Lung (tissue), 11 donors: ENCODE measurements at regions not wholly inside any gene's neighbourhood (a gene's known extent, or its start where the extent isn't known, plus 50 kb on each side); places are given as distances from the start of the nearest gene placed in this dataset.

Source experiments
- ATAC-seq: fragments of 200-7000 bp; cut with Tn5 transposase; one replicate; pipeline ENCODE4 v1.9.1; 2020; ENCODE audit warnings: moderate number of reproducible peaks; ENCODE audit not compliant: insufficient read depth, low FRiP score
- DNase-seq, 3 donors: peaks; one replicate each; pipeline ENCODE4 v3.0.0-alpha.2; 2013 to 2017
- H3K27ac ChIP-seq, 2 donors: one replicate each; pipeline ENCODE4 v1.5.1; 2013; ENCODE audit warnings: mild to moderate bottlenecking in 2 of 2, moderate library complexity in 2 of 2, control low read depth in 1 of 2, inconsistent platforms in 1 of 2, low read depth in 1 of 2, low read length in 1 of 2
- H3K27me3 ChIP-seq, 3 donors: one replicate each; pipeline ENCODE4 v1.5.1; 2013; ENCODE audit warnings: low read length in 2 of 3; ENCODE audit not compliant: control insufficient read depth in 3 of 3, insufficient read depth in 3 of 3
- H3K36me3 ChIP-seq, 4 donors: one replicate each; pipeline ENCODE4 v1.5.1; 2013; ENCODE audit warnings: low read length in 4 of 4, mild to moderate bottlenecking in 1 of 4, moderate library complexity in 1 of 4; ENCODE audit not compliant: control insufficient read depth in 4 of 4, insufficient read depth in 4 of 4
- H3K4me1 ChIP-seq, 5 donors: one replicate each; pipeline ENCODE4 v1.5.1; 2013; ENCODE audit warnings: low read length in 5 of 5, mild to moderate bottlenecking in 2 of 5, moderate library complexity in 1 of 5; ENCODE audit not compliant: control insufficient read depth in 5 of 5, insufficient read depth in 5 of 5
- H3K4me3 ChIP-seq: one replicate; pipeline ENCODE4 v1.5.1; 2013; ENCODE audit warnings: mild to moderate bottlenecking, control low read depth, moderate library complexity
- H3K9ac ChIP-seq, 2 donors: one replicate each; pipeline ENCODE4 v1.5.1; 2013; ENCODE audit warnings: low read length in 2 of 2, control low read depth in 1 of 2; ENCODE audit not compliant: insufficient read depth in 1 of 2
- H3K9me3 ChIP-seq, 4 donors: one replicate each; pipeline ENCODE4 v1.5.1; 2013; ENCODE audit warnings: low read length in 3 of 4, mild to moderate bottlenecking in 1 of 4, moderate library complexity in 1 of 4; ENCODE audit not compliant: control insufficient read depth in 4 of 4, insufficient read depth in 3 of 4
- CTCF ChIP-seq: IDR thresholded peaks from 2 replicates; pipeline ENCODE4 v1.5.1; 2012; ENCODE audit warnings: mild to moderate bottlenecking; ENCODE audit errors: control extremely low read depth, extremely low read depth
- WGBS, 2 donors: extraction: QIAGEN DNeasy Blood & Tissue Kit; methylation state at CpG; one replicate each; pipeline ENCODE4 v1.1.7; 2013; 5-methylcytosine and 5-hydroxymethylcytosine counted together
- donor health status: control.
- donor health status: control.
- donor health status: Bipolar disorder and iron deficiency.
- donor health status: healthy.
- donor health status: DM: yes; HTN: yes; CAD: no.

GRCh38 chr13:37212826-37213225, 107.4 kb upstream of the CSNK1A1L start:
- ATAC-seq (no peak), DNase-seq (no peak)
- Histone ChIP-seq H3K4me3 (no peak overlapping the region), H3K9ac (no peak overlapping the region), H3K27me3 (no peaks in the 10 kb centered on the region), H3K36me3 (no peaks in the 10 kb centered on the region), H3K4me1 (no peaks in the 10 kb centered on the region), H3K27ac (no peak overlapping the region), H3K9me3 (no peaks in the 10 kb centered on the region)
- TF ChIP-seq CTCF: no peak
- 69 to 80% methylated on average over 2 of the region's 2 CpGs for WGBS, 2 donors

- no peak overlapping the region for H3K27ac ChIP-seq
- no peak for TF ChIP-seq CTCF
- DNase-seq (no peak), ATAC-seq (no peak)
- WGBS, 2 donors: 78 to 85% methylated on average over 7 of the region's 7 CpGs
- H3K9me3 ChIP-seq: no peaks in the 10 kb centered on the region
- no peaks in the 10 kb centered on the region for H3K27me3 ChIP-seq
- H3K9ac ChIP-seq: no peak overlapping the region
- H3K4me1 ChIP-seq: no peaks in the 10 kb centered on the region
- H3K4me3 ChIP-seq: no peak overlapping the region
- H3K36me3 ChIP-seq: no peaks in the 10 kb centered on the region
These were observed 106.0 kb upstream of the CSNK1A1L start for GRCh38 chr13:37211487-37211886.

GRCh38 chr13:37209621-37210580, 104.4 kb upstream of the CSNK1A1L start:
- Histone ChIP-seq H3K4me3 (no peak overlapping the region), H3K9ac (no peak overlapping the region), H3K36me3 (no peaks in the 10 kb centered on the region), H3K4me1 (no peaks in the 10 kb centered on the region), H3K27me3 (no peaks in the 10 kb centered on the region), H3K27ac (no peak overlapping the region), H3K9me3 (no peaks in the 10 kb centered on the region)
- ATAC-seq (no peak), DNase-seq (no peak)
- no peak for TF ChIP-seq CTCF
- 83 to 94% methylated on average over 4 of the region's 4 CpGs for WGBS, 2 donors
